SK-N-MC (cell line): ENCODE measurements at regions not wholly inside any gene's neighbourhood (a gene's known extent, or its start where the extent isn't known, plus 50 kb on each side); places are given as distances from the start of the nearest gene placed in this dataset.

ENCODE experiments used
- EZH2 ChIP-seq: fragments of 200-600 bp; sonication (generic); IDR thresholded peaks from one replicate; pipeline ENCODE4 v1.6.1; 2017; ENCODE audit warnings: antibody characterized with exemption
- POLR2AphosphoS5 ChIP-seq: IDR thresholded peaks from 2 replicates; pipeline ENCODE4 v1.6.1; 2012; ENCODE audit warnings: mild to moderate bottlenecking, low read depth, low read length, borderline replicate concordance

GRCh38 chr11:23687991-23688390 lies 808.9 kb upstream of the LUZP2 start:
- TF ChIP-seq EZH2 (no peak), POLR2AphosphoS5 (no peak)
